ENCODE measurements at regions not wholly inside any gene's neighbourhood (a gene's known extent, or its start where the extent isn't known, plus 50 kb on each side); places are given as distances from the start of the nearest gene placed in this dataset.

- peak overlapping the region; percentile 6 to 25 for H3K4me3 ChIP-seq
- no peak for DNase-seq (ENCODE audit: low spot score in 2 of 2)
- intact Hi-C loops (cut with DNase I): loop anchor here (1.0 to 5.0 kb wide), 3 partner anchors 71 to 128 kb away; partner anchors contain the start of gene BHLHE40
- TF ChIP-seq, protein P1, sequence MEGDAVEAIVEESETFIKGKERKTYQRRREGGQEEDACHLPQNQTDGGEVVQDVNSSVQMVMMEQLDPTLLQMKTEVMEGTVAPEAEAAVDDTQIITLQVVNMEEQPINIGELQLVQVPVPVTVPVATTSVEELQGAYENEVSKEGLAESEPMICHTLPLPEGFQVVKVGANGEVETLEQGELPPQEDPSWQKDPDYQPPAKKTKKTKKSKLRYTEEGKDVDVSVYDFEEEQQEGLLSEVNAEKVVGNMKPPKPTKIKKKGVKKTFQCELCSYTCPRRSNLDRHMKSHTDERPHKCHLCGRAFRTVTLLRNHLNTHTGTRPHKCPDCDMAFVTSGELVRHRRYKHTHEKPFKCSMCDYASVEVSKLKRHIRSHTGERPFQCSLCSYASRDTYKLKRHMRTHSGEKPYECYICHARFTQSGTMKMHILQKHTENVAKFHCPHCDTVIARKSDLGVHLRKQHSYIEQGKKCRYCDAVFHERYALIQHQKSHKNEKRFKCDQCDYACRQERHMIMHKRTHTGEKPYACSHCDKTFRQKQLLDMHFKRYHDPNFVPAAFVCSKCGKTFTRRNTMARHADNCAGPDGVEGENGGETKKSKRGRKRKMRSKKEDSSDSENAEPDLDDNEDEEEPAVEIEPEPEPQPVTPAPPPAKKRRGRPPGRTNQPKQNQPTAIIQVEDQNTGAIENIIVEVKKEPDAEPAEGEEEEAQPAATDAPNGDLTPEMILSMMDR (IDR thresholded peaks at IDR 0.05): no peak
- peaks cover 0 to 16% of the 10 kb centered on the region in 2 donors for H3K4me1 ChIP-seq
- H3K27me3 ChIP-seq: no peaks in the 10 kb centered on the region
- peak overlapping the region; percentile 75 to 85 for H3K27ac ChIP-seq
- H3K36me3 ChIP-seq: no peaks in the 10 kb centered on the region
- H3K9me3 ChIP-seq: no peaks in the 10 kb centered on the region
Measured at GRCh38 chr3:4897765-4898453, 81.3 kb upstream of the BHLHE40 start.

GRCh38 chr3:4898454-4899313 lies 80.6 kb upstream of the BHLHE40 start:
- Histone ChIP-seq H3K9me3 (no peaks in the 10 kb centered on the region), H3K27me3 (no peaks in the 10 kb centered on the region), H3K27ac (peak overlapping the region; percentile 75 to 85), H3K4me1 (peaks cover 0 to 16% of the 10 kb centered on the region in 2 donors), H3K36me3 (no peaks in the 10 kb centered on the region), H3K4me3 (peak overlapping the region in 1 of 2 donors; percentile 25)
- TF ChIP-seq, protein P1 (IDR thresholded peaks at IDR 0.05): no peak
- DNase-seq (ENCODE audit: low spot score in 2 of 2): no peak
- intact Hi-C loops (cut with DNase I): loop anchor here (1.0 to 5.0 kb wide), 3 partner anchors 72 to 128 kb away; partner anchors contain the start of gene BHLHE40

- Histone ChIP-seq H3K9me3 (no peaks in the 10 kb centered on the region), H3K27me3 (no peaks in the 10 kb centered on the region), H3K4me1 (peaks cover 0 to 16% of the 10 kb centered on the region in 2 donors), H3K27ac (peak overlapping the region; percentile 75 to 85), H3K36me3 (no peaks in the 10 kb centered on the region), H3K4me3 (no peak overlapping the region)
- intact Hi-C loops (cut with DNase I): loop anchor here (2.0 to 5.0 kb wide), 2 partner anchors 73 to 78 kb away; partner anchors contain the start of gene BHLHE40
- TF ChIP-seq, protein P1 (IDR thresholded peaks at IDR 0.05): no peak
- no peak for DNase-seq (ENCODE audit: low spot score in 2 of 2)
Measured at GRCh38 chr3:4899710-4900109, 79.5 kb upstream of the BHLHE40 start.

- no peaks in the 10 kb centered on the region for H3K9me3 ChIP-seq
- TF ChIP-seq, protein P1 (IDR thresholded peaks at IDR 0.05): no peak
- H3K27me3 ChIP-seq: no peaks in the 10 kb centered on the region
- no peaks in the 10 kb centered on the region for H3K36me3 ChIP-seq
- no peak for DNase-seq (ENCODE audit: low spot score in 2 of 2)
- peaks cover 0 to 16% of the 10 kb centered on the region in 2 donors for H3K4me1 ChIP-seq
- intact Hi-C loops (cut with DNase I): no loop called here
- H3K27ac ChIP-seq: peak overlapping the region in 1 of 2 donors; percentile 75
- H3K4me3 ChIP-seq: no peak overlapping the region
Measured at GRCh38 chr3:4900298-4900697, 78.9 kb upstream of the BHLHE40 start.

GRCh38 chr3:4904811-4905695 lies 74.2 kb upstream of the BHLHE40 start:
- Histone ChIP-seq H3K4me1 (peaks cover 0 to under 1% of the 10 kb centered on the region in 2 donors), H3K9me3 (no peaks in the 10 kb centered on the region), H3K27ac (no peak overlapping the region), H3K27me3 (no peaks in the 10 kb centered on the region), H3K4me3 (no peak overlapping the region), H3K36me3 (no peaks in the 10 kb centered on the region)
- intact Hi-C loops (cut with DNase I): no loop called here
- TF ChIP-seq, protein P1 (IDR thresholded peaks at IDR 0.05): no peak
- no peak for DNase-seq (ENCODE audit: low spot score in 2 of 2)
